Fibroblast of mammary gland (primary cell): ENCODE measurements at regions not wholly inside any gene's neighbourhood (a gene's known extent, or its start where the extent isn't known, plus 50 kb on each side); places are given as distances from the start of the nearest gene placed in this dataset.

ENCODE experiments used
- DNase-seq: peaks from one replicate; pipeline ENCODE4 v3.0.0-alpha.2; 2010; ENCODE audit warnings: low read depth
- H3K4me3 ChIP-seq: 2 replicates; pipeline ENCODE4 v1.5.1; 2011; ENCODE audit warnings: low read depth, mild to moderate bottlenecking, low read length, moderate library complexity; ENCODE audit not compliant: control insufficient read depth
- TF ChIP-seq, protein P1 (sequence below): conservative IDR thresholded peaks from 2 replicates; pipeline ENCODE4 v1.5.1; 2011; ENCODE audit warnings: low read depth, low read length, inconsistent platforms; ENCODE audit not compliant: control insufficient read depth, insufficient read depth

- no peak overlapping the region for H3K4me3 ChIP-seq
- TF ChIP-seq, protein P1, sequence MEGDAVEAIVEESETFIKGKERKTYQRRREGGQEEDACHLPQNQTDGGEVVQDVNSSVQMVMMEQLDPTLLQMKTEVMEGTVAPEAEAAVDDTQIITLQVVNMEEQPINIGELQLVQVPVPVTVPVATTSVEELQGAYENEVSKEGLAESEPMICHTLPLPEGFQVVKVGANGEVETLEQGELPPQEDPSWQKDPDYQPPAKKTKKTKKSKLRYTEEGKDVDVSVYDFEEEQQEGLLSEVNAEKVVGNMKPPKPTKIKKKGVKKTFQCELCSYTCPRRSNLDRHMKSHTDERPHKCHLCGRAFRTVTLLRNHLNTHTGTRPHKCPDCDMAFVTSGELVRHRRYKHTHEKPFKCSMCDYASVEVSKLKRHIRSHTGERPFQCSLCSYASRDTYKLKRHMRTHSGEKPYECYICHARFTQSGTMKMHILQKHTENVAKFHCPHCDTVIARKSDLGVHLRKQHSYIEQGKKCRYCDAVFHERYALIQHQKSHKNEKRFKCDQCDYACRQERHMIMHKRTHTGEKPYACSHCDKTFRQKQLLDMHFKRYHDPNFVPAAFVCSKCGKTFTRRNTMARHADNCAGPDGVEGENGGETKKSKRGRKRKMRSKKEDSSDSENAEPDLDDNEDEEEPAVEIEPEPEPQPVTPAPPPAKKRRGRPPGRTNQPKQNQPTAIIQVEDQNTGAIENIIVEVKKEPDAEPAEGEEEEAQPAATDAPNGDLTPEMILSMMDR: no peak
- no peak for DNase-seq
These were observed 368.9 kb upstream of the MEIS1 start for GRCh38 chr2:66066032-66066431.

DNA sequence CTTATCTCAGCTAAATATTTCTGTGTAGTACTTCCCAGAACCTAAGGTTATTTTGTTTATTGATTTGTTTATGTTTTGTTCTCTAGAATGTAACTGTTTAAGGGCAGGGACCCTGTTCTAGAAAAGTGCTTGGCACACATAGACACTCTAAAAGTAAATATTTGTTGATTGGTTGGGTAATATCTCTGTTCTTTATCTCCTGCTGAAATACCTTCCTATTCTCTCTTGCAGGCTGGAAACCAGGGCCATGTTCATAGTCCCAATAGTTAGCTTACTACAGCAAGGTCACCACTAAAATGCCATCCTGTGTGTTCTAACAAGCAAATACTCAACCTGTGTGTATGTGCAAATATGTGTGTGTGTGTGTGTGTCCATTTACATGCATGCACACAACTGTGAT, 375.6 kb upstream of the MEIS1 start:
- TF ChIP-seq, protein P1: no peak
- no peak overlapping the region for H3K4me3 ChIP-seq
- no peak for DNase-seq

- H3K4me3 ChIP-seq: no peak overlapping the region
- DNase-seq: no peak
- TF ChIP-seq, protein P1: no peak
These were observed 376.2 kb upstream of the MEIS1 start for GRCh38 chr2:66058675-66059074.

GRCh38 chr2:66057844-66058243, 377.1 kb upstream of the MEIS1 start:
- no peak for DNase-seq
- H3K4me3 ChIP-seq: no peak overlapping the region
- TF ChIP-seq, protein P1: no peak

DNA sequence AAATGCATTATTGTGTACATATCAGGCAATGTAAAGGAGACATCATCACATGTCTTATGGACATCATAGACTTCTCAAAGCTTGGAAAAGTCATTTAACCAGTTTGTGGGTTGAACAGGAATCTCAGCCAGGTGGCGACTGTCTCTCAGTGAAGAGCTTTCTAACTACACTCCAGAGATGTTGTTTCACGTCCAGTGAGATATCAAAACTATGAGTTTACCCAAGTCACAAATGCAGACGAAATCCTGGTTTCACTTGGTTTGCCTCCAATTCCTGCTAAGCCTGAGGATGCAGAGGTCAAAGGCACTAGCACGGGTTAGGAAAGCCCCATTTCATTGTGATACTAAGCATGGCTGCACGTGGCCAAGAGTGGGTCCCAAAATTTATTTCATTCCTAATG, 384.5 kb upstream of the MEIS1 start:
- DNase-seq: no peak
- TF ChIP-seq, protein P1: no peak
- no peak overlapping the region for H3K4me3 ChIP-seq

DNA sequence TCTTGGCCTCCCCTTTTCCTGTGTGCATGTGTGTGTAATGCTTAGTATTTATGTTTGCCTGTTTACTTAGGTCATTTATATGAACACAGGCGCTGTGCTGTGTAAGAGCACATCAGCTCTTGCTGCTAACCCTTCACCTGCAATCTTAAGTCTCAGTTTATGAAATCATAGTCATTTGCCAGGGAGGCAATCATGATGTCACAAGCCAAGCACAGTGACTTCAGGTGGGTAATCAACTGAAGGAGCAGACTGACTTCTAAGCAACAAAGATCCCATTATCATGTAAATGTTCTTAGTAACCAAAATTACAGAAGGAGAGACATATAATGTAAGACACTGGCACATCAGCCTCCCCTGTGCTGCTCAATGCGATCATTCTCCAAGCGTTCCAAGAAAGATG, 386.3 kb upstream of the MEIS1 start:
- no peak overlapping the region for H3K4me3 ChIP-seq
- DNase-seq: no peak
- TF ChIP-seq, protein P1: no peak
